ENCODE measurements at regions not wholly inside any gene's neighbourhood (a gene's known extent, or its start where the extent isn't known, plus 50 kb on each side); places are given as distances from the start of the nearest gene placed in this dataset.

GRCh38 chr9:108109927-108110690 is 620.5 kb upstream of the KLF4 start:
- DNase-seq (ENCODE audit: low read depth, low spot score): no peak

- DNase-seq (ENCODE audit: low read depth, low spot score): no peak
Observed at GRCh38 chr9:108108852-108109448, 619.4 kb upstream of the KLF4 start.

- DNase-seq (ENCODE audit: low read depth, low spot score): no peak
Observed at GRCh38 chr9:108108280-108108851, 618.8 kb upstream of the KLF4 start.

DNA sequence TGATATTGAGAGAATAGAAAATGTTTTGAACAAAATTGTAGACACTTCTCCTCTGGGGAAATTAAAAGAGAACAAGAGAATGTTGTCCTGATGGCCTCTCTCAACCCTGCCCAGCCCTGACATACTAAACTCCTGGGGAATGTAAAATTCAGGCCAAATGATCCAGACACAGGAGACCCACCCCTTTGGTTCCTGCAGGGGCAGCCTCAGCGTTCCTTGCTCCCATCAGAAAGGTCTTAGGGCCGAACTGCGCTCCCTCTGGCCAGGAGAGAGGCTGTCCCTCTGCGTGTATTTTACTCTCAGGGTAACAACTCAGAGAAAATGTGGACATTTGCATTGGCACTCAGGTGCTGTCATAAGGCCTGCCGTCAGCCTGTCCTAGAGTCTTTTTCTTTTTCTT is 616.3 kb upstream of the KLF4 start:
- no peak for DNase-seq (ENCODE audit: low read depth, low spot score)

- no peak for DNase-seq (ENCODE audit: low read depth, low spot score)
Observed at GRCh38 chr9:108104991-108105390, 615.4 kb upstream of the KLF4 start.

GRCh38 chr9:108103046-108103693 is 613.6 kb upstream of the KLF4 start:
- no peak for DNase-seq (ENCODE audit: low read depth, low spot score)

DNA sequence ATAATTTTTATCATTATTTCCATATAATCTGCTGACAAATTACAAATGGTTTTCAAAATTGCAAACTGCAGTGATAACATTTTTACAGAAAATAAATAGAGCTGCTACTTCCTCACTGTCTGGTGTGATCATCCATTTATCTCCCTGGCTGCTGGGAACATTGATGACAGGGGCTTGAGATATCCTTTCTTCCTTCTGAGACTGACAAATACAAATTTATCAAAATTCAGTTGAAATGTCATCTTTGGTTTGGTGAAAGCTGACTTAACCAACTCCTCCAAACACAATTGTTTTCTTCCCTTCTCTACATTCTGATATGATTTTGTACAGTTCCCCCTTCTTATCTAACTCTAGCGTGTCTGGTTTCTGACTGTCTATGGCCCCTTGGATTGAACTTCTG is 611.8 kb upstream of the KLF4 start:
- DNase-seq (ENCODE audit: low read depth, low spot score): no peak

DNA sequence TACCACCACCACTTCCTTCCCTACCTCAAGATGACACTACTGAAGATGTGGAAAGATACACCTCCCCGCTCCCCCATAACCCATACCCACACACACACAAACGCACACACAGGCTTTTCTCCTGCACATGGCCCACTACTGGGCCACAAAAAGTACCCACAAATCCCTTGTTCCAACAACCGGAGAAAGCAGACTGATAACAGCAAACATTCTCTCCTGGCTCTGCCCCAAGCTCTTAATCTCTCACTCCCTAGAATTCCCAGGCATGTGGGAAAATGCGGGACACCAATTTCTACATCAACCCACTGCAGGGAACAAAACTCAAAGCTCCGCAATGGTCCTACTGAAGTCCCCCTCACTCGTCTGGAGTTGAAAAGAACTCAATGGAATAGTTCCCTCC is 611.0 kb upstream of the KLF4 start:
- no peak for DNase-seq (ENCODE audit: low read depth, low spot score)

DNA sequence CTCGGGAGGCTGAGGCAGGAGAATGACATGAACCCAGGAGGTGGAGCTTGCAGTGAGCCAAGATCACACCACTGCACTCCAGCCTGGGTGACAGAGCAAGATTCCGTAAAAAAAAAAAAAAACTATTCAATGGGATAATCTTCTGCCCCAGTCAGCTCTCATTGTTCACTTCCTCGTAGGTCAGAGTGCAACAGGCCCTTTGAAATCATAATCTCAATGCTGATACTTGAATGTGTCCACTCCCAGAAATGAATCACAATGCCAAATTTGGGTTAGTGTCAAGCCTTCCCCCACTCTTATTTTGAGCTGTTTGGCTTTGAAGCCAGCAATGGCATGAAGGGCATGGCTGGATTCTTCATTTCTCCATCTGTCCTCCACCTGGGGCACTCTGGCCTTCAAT is 610.3 kb upstream of the KLF4 start:
- DNase-seq (ENCODE audit: low read depth, low spot score): no peak

DNA sequence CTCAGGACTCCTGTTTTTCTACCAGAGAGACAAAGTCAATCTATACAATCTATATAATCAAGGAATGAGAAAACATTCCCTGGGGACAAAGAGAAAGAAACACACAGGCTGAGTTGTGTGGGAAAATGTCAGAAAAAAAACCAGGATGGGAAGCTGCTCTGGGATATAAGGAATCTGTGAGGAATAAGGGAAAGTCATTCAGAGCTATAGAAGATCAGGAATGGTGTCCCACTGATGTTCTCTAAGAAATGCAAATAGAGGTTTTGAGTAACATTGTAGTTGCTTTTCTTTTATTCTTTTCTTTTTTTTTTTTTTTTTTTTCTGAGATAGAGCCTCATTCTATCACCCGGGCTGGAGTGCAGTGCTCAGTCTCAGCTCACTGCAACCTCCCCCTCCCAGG is 605.9 kb upstream of the KLF4 start:
- DNase-seq (ENCODE audit: low read depth, low spot score): no peak

DNA sequence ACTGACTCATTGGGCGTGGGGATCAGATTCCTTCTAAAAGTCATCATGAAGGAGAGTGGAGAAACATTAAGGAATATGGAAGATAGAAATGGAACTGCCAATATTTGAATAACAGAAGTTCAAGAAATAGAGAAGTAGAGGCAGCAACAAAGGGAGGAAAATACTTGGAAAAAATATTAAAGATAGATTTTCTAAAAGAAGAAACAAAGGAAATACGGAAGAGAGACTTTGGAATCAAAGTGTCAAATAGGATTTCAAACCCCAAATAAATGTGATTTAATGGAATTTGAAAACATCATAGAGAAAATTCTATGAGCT is 605.1 kb upstream of the KLF4 start:
- no peak for DNase-seq (ENCODE audit: low read depth, low spot score)

GRCh38 chr9:108093773-108094675 is 604.5 kb upstream of the KLF4 start:
- no peak for DNase-seq (ENCODE audit: low read depth, low spot score)

DNA sequence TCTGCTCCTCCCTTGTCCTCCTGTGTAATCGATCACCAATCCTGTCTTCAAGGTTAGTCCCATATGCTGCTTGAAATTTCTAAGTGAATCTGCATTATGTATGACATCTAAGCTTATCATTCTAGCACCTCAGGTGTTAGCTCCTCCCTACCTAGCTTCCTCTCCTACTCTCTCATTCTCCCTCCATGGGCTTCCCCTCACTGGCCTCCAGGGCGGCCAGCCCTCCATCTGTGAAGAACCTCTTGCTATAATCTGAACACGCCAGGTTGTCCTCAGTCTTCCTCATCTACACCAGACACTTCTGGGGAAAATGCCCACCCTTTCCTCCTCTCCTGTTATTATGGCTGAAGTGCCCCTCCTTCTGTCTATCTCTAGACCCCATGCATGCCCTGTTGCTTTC is 599.3 kb upstream of the KLF4 start:
- DNase-seq (ENCODE audit: low read depth, low spot score): no peak

- DNase-seq (ENCODE audit: low read depth, low spot score): no peak
Observed at GRCh38 chr9:108087781-108088180, 598.2 kb upstream of the KLF4 start.

DNA sequence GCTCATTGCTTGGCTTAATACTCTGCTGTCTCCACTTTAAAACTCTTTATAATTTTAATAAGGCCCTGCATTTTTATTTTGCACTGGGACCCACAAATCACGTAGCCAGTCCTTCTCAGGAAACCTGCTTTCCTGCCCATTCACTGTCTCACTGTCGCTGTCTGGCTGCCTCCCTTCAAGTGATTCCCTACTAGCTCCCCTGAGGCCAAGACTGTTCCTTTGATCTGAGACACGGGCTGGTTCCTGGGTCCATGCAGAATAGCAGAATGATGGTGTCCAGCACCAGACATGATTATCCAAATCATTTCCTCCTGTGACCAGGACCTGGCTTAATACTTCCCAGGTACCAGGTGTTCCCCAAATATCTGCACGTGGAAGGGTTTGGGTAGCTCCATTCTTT is 597.1 kb upstream of the KLF4 start:
- no peak for DNase-seq (ENCODE audit: low read depth, low spot score)

DNA sequence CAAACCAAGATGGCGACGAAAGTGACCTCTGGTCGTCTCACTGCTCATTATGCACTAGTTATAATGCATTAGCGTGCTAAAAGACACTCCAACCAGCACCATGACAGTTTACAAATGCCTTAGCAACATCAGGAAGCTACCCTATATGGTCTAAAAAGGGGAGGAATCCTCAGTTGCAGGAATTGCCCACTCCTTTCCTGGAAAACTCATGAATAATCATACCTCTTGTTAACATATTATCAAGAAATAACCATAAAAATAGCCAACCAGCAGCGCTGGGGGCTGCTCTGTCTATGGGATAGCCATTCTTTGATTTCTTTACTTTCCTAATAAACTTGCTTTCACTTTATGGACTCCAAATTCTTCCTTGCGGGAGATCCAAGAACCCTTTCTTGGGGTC is 595.7 kb upstream of the KLF4 start:
- no peak for DNase-seq (ENCODE audit: low read depth, low spot score)

DNA sequence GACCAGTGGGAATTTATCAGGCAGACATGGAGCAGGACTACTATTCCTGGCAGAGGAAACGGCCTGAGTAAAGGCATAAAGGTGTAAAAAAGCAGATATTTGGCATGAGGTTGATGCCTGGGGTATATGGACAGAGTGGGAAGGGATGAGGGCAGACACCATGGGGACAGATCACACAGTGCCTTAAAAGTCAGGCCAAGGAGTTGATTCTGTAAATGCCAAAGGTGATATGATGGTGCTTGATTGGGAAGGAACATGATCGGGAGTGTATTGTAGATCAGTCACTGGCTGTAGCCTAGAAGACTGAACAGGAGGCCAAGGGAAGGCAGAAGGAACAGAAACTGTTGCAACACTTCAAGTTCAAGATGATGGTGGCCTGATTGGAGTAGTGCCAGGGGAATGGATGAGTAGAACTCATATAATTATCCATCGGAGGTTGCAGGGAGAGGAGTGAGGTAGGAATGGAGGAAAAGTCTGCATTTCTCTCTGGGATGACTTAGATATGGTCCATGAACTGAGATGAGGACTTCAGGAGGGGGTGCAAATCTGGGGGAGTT is 594.3 kb upstream of the KLF4 start:
- no peak for DNase-seq (ENCODE audit: low read depth, low spot score)

DNA sequence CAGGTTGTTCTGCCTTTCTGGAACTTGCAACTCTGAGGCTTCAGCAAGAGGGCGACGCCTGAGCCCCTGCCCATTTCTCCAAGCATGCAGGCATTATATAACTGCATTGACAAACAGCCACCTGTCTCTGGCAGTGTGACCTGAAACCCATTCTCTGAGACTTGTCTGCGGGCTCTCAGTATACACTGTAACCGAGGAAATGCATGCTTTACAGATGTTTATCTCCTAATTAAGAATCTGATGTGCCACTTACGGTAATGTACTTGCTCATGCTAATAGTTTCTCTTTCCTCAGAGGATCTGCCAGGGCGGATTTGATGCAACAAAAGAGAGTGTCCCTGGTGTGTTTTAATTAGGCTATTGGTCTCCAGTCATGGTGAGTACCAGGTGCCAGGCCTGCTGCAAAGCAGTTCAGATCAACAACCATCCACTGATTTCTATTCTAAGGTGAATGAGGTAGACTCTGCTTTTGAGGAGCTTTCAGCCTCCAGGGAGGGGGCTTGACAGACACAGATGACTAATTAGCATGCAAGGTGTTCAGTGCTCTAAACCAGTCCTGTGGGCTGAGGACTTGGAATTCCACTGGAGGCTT is 593.7 kb upstream of the KLF4 start:
- DNase-seq (ENCODE audit: low read depth, low spot score): no peak

- DNase-seq (ENCODE audit: low read depth, low spot score): no peak
Observed at GRCh38 chr9:108081112-108081511, 591.5 kb upstream of the KLF4 start.

DNA sequence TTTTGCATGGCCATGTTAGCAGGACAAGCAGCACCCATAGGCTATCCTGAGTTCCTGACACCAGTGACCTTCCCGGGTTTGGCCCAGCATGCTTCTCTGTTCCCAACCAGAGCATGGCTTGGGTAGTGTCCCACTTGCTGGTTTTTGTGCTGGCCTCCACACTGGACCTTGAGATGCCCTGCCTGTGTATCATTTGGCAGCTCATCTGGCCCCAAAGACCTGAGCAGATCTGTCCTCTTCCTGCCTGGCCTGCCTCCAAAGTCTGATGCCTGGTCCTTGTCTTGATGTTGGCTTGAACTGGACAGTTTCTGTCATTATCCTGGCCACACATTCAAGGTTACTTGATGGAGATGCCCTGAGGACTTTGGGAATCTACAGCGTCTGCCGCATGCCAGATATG is 590.7 kb upstream of the KLF4 start:
- no peak for DNase-seq (ENCODE audit: low read depth, low spot score)

- DNase-seq (ENCODE audit: low read depth, low spot score): no peak
Observed at GRCh38 chr9:108078811-108079210, 589.2 kb upstream of the KLF4 start.
